ENCODE measurements at regions not wholly inside any gene's neighbourhood (a gene's known extent, or its start where the extent isn't known, plus 50 kb on each side); places are given as distances from the start of the nearest gene placed in this dataset.
"Not testable (repeated sequence)": the region's sequence is repeated elsewhere in the genome, so short reads cannot be mapped to it uniquely, and the experiment has no call there.

DNA sequence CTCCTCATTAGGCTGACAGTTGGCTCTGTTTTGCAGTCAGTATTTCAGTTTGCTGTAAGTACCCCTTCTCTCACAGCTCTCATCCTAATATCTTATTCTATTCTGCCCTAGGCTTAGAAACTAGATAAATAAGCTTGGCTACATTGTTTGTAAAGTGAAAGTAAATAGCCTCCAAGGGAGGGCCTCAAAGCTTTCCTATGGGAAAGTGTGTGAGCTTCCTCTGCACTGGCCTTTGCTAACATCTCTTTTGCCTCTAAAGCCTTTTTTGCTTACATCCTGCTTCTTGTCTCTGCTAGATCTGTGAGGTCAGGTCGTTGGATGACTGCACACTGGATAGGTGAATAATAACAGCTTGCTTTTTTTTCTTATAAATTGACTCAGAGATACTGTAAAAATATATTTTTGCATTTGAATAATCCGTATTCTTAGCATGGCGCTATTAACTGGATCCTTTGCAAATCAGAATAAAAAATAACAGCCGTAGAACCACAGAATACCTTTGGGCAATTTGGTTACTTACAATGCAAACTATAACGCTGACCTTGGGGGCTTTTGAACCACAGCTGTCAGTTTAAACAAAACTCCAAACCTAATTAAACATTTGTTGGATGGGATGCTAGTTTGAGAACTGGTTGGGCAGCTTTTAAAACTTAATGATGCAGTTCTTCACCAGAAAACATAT lies 55.1 kb downstream of the TTC6 start:
- DNase-seq: no peak

DNA sequence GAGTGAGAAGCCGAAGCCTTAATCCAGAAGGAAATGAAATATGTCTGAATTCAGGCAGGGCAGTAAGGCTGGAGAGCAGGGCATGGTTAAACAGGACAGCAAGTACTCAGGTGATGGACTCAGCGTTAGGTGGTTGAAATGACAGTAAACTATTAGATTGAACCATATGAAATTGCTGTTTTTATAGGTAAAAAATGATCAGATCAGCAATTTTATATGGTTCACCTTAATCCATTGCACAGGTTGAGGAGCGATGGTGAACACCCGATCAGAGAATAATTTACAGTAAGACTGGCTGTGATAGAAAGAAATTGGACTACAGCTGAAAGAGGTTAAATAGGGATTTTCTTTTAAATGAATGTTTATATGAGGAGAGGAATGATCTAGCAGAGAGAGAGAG lies 56.6 kb downstream of the TTC6 start:
- DNase-seq: no peak

DNA sequence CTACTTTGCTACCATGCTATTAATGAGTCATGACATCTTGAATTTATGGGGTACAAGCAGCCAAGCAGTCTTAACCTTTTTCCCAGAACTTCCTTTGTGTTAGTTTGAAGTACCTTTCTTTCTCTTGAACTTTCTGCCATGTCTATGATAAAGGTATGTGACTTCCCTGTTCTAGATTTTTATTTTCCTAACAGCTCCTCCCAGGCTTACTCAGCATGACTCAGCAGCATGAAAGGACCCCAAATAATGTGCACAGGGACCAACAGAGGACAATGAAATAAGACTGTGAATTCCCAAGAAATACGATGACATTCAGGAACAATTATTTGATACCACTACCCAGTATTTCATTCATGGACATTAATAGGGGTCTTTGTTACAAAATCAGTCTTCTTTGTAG lies 60.0 kb downstream of the TTC6 start:
- no peak for DNase-seq

DNA sequence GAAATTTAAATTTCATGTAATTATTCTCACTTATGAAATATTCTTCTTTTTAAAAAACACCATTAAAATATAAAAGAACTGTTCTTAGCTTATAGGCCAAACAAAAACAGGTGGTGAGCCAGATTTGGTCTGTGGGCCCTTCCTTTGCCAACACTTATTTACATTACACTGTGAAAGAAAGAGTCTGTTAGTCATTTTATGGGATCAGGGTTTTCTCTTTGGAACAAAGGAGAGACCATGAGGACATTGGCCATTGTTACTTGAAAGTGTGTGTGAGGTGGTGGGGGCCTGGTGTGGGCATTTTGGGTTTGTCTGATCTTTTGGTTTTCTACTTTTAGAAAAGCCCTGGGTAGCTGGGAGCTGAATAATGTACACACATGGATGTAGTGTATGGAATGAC lies 62.7 kb downstream of the TTC6 start:
- peak; percentile 31 for DNase-seq

DNA sequence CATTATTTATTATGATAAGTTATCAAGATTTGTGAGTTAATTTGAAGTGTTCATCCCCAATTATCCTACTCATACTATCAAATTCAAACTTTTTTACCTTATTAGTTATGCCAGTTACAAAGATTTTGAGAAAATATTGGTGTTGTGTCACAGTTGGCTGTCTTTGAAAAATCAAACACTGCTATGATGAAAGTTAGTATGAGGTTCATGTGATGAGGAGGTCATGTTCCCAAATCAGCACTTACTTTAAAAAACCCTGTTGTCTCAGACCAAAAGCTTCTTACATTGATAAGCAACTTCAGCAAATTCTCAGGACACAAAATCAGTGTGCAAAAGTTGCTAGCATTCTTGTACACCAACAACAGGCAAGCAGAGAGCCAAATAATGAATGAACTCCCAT lies 68.1 kb downstream of the TTC6 start:
- no peak for DNase-seq

DNA sequence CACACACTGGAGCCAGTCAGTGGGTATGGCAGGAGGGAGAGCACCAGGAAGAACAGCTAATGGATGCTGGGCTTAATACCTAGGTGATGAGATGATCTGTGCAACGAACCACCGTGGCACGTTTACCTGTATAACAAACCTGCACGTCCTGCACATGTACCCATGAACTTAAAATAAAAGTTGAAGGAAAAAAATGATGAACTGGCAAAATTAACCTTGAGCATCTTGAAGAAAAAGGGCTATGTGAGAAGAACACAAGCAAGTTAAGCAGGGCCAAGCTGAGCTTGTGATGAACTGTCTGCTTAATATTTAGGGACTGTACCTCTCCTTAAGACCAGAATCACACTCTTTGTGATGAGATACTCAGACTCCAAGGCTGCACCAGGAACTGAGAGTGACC lies 70.0 kb downstream of the TTC6 start:
- no peak for DNase-seq

DNA sequence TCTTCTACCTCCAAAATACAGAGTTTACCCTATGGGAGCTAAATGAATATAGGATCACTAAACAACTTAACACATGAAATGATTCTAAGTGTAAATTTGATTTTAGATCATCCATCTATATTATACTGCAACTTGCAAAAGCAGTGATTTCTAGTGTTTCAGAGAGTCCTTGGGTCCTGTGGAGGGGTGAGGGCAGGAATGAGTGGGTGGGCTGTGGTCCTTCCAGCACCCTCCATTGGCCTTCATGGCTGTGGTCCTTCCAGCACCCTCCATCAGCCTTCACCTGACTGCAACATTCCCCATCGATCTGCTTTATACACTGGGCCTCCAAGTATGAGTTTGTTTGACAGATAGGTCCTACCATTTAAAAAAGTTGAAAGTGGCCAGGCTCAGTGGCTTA lies 70.5 kb downstream of the TTC6 start:
- no peak for DNase-seq

DNA sequence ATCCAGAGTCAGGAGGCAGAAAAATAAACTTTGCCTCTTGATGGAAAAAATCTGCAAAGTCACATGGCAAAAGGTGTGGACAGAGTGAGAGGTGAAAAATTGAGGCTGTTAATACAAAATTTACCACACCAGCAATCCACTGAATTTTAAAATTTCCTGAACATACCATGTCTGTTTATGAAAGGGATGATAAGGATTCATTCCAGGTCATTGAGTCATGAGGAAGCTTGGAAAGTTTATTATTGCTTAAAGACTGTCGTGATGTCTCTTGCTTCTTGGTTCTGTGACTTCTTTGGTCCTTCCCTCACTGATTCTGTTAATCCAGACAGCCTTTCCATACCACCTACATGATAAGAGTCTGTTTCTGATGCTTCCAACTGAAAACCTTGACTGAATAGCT lies 73.2 kb downstream of the TTC6 start:
- DNase-seq: no peak

DNA sequence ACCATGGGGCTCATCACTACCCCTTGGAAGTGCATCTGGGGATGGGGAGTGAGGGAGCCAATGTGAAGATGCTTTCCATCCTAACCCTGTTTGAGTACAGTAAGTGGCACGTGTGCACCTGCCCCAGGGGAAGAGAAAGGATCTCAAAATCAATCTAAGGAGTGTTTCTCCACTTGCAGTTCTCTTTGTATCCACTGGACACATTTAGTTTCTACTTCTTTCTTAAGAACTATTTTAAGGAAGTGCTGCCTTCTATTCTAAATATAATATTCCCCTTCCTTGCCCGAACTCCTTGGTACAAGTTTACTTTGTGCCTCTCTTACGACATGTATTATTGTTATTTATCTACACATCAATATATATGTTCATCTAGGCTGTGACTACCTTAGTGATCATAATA lies 73.8 kb downstream of the TTC6 start:
- no peak for DNase-seq

DNA sequence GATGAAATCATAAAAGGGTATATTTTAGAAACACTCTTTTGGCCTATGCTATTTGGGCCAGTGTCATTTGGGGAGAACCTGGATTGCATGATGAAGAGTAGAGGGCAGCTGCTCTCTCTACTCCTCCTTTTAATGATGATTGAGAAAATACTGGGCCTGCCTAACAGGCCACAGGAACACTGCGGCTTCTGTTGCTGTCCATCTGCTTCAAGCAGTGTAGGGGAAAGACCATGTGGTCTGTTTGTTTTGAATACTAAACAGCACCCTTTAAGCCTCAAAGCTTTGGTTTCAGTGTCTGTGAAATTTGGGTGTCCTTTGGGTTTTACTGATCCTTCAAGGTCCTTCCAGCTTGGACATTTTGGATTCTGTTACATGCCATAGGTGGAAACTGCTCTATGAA lies 78.0 kb downstream of the TTC6 start:
- DNase-seq: peak; percentile 52

DNA sequence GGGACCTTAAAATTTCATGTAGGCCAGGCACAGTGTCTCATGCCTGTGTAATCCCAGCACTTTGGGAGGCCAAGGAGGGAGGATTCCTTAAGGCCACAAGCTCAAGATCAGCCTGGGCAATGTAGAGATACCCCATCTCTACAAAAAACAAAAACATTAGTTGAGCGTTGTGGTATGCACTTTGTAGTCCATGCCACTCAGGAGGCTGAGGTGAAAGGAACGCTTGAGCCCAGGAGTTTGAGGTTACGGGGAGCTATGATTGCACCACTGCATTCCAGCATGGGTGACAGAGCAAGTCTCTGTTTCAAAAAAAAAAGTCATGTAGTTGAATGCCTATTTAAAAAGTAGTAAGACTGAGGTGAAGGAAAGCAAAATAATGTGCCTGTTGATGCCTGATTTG lies 83.5 kb downstream of the TTC6 start:
- DNase-seq: no peak

DNA sequence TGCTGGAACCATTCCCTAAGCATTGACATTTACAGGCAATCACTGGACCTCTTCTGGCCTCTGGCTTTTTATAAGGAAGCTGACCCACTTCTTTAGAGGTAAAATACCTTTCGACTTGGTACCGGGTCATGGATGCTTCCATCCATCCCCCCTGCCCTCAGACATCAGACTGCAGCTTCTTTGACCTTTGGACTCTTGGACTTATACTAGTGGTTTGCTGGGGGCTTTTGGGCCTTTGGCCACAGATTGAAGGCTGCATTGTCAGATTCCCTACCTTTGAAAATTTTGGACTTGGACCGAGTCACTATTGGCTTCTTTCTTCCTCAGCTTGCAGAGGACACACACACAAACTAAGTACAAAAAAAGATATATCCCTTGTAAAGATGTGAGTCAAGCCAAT lies 86.1 kb downstream of the TTC6 start:
- DNase-seq: no peak

DNA sequence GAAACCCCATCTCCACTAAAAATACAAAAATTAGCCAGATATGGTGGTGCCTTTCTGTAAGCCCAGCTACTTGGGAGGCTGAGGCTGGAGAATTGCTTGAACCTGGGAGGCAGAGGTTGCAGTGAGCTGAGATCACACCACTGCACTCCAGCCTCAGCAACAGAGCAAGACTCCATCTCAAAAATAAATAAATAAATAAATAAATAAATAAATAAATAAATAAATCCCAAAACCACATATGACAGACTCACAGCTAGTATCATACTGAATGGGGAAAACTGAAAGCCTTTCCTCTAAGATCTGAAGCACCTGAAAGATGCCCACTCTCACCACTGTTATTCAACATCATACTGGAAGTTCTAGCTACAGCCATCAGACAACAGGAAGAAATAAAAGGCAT lies 97.3 kb downstream of the TTC6 start:
- DNase-seq: not testable (repeated sequence)

DNA sequence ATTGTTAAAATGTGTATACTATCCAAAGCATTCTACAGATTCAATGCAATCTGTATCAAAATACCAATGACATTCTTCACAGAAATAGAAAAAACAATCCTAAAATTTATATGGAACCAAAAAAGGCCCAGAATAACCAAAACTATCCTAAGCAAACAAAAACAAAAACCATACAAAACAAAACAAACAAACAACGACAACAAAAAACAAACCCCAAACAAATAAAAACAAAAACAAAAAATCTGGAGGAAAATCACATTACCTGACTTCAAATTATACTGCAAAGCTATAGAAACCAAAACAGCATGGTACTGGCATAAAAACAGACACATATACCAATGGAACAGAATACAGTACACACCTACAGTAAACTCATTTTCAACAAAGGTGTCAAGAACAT lies 98.0 kb downstream of the TTC6 start:
- not testable (repeated sequence) for DNase-seq

DNA sequence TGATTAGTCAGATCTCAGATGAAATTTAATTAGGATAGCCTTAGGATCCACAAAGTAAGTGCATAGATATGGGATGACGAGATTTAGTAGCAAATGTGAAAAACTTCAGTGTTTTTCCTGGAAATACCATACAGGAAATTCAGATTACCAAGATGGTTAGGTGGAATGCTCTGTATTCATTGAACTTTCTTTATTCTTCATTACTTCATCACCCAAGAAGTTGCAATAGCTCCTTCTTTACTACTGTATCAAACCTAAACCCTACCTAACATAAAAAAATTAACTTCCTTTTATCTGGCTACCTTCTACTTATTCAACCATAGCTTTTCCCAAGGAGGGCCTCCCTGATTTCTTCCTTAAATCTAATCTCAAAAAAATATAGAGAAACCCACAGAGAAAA lies 100.4 kb downstream of the TTC6 start:
- DNase-seq: no peak

DNA sequence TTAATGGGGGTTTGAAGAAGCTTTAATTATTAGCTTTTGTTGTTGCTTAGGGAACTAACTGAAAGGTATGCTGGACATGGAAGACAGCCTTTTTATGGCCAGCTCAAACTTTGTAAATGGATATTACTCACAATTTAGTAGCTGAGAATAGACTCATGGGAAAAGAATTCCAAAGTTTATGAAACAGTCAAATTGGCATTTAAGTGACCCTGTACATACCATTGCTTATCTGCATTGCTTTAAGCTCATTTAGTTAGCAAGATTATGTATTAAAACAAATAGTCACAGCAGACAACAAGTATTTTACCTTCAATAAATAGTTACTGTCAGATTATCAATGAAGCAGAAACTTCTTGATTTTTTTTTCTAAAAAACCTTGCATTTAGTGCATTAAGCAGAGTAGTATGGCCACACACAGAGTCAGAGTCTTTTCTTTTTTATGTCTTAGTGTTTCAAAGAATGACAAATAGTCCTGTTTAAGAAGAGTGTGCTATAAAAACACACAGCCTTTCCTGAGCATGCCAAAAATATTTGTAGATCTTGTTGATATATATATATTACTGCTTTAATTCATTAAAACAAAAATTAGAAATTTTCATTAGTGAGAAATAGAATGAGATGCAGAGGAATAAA lies 102.2 kb downstream of the TTC6 start:
- DNase-seq: no peak

DNA sequence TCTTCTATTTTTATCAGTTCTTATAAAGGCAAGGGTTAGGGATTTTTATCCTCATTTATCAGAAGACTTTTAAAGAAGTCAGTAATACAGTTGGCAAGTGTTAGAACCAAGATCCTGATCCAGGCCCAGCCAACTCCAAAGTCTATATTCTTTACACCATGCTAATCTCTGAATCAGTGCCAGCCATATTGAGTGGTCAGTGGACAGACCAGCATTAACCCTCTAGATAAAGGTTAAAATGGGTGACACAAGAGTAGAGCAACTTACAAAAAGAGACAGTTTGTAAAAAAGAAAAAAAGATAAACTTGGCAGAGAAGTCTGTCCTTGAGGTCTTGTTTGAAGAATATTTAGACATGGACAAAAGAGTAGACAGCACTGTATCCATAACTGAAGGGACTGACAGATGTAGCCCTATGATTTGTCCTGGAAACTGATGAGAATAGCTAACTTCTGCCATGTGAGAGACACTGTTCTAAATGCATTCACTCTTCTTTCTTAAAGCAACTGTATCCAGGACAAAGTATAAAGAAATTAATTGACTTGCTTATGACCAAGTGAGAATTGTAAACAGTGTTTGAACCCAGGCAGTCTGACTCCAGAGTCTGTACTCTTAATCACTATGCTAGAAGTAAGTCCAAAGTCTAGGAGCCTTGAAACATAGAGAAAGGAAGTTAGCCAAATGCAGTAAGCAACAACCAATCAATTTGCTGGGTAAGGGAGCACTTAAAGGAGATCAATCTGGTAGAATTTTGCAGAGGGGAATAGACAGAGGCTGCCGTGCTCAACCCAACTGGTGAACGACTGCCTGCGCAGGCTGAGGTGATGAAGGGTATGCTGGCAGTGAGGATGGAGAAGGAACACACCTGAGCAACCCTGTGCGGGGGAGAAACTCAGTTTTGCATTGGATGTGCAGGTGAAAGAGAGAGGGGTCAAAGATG lies 103.7 kb downstream of the TTC6 start:
- DNase-seq: no peak

DNA sequence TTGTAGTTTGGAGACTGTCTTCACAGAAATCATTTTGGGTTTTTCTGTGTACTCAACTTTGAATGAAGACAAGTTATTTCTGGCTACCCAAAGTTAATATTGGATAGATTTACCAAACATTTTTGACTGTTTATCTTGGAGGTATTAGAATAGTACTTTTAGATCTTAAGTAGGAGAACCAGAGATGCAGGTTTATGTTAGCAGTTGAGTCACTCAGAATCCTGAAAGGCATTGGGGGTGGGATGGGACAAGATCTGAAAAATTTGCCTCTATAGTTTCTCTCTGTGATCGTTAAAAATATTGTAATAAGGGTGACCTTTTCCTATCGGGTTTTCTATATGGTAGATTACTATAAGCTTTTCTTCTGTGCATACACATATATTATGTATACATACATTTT lies 112.3 kb downstream of the TTC6 start:
- DNase-seq: no peak

DNA sequence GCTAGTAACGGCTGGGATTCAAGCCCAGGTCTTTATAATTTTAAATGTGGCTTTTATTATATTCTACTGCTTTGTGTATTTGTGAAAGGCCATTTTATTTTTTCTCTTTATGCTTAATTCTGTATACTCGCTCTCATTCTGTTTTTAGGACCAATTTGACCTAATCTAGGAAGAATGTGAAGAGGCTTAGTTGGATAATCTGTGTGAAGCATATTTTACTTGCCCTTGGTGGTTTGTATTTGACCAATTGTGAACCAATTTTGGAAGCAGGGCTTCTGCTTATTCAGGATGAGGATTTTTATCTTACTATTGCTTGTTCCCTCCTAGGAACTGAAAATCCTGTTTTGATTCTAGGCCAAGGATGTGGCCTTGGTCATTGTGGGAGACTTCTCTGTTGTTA lies 113.1 kb downstream of the TTC6 start:
- no peak for DNase-seq

DNA sequence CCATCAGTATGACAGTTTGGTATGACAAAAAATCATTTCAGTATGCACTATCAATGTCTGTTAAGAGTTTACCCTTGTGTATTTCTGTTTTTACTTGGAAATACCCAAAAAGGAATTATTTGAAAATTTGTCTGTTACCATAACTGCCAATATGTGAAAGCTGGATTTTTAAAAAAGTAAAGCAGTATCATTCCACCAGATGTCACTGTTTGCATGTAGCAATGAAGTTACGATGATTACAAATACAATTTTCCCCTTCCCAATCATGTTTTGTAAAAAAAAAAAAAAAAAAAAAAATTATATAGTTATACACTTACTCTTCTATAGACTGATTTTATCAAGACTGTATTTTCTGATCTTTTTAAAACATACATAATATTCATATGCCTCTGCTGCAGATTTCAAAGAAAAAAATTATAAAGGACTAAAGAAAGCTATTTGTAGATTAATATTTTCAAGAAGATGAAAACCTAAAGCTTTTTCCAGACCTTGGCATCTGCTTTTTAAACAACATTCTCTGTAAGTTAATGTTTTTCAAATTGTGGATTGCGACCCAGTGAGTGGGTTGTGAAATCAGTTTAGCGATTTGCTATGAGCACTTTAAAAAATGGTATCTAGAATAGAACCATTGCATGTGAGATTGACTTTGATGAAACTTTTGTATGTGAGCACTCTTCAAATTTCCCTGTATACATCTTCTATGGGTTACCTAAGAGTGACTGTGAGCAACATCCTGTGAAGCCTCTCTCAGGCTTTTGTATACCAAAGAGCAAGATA lies 114.2 kb downstream of the TTC6 start:
- DNase-seq: peak; percentile 7

DNA sequence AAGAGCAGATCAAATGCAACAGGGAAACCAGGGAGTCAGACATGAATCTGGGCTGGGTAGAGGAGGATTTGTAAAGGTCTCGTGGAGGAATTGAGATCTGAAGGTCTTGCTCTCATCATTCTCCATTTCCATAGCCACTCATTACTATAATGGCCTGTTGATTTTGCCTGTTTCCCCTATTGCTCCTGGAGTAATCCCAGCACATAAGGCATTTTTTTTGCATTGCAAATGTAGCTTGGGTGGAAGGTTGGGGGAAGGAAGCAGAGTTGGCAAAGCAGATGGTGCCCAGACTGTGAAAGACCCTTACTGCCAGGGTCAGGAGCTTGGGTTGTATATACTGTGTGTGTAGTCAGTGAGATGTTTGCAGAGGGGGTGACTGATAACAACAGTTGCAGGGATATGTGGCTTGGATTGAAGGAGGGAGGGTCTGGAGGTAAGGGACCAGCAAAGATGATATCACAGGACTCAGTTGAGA lies 116.0 kb downstream of the TTC6 start:
- no peak for DNase-seq

DNA sequence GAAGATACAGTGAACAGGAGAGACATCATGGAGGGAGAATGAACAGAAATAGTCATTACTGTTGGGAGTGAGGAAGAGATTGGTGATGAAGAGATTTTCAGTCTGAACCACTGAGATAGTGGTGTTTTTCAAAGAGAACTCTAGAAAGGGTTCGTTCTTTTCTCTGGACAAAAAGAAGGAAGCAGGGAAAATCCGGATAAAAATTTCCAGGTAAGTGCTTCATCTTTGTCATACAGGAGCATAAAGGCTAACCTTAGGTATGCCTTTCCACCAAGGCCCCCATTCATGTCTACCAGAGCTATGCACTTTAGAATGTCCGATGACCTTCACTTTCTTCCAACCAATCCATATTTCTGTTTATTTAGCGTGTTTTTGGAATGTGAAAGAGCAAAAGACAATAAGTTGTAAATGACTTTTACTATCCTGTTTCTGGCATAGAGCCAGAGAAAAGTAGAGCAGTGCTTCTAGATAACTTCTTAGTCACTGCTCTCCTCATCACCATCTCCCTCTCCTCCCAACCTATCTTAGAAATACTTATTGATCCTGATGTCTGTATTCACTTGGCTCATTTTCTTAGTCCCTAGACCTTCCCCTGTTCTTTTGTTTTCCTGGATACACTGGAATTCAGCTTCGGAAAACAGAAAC lies 116.5 kb downstream of the TTC6 start:
- DNase-seq: no peak

DNA sequence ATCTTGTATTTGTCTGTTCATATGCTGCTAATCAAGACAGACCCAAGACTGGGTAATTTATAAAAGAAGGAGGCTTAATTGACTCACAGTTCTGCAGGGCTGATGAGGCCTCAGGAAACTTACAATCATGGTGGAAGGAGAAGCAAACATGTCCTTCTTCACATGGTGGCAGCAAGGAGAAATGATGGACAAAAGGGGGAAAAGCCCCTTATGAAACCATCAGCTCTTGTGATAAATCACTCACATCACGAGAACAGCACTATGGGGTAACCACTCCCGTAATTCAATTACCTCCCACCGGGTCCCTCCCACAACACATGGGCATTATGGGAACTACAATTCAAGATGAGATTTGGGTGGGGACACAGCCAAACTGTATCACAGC lies 117.0 kb downstream of the TTC6 start:
- not testable (repeated sequence) for DNase-seq

All from NCI-H2171 treated with DMSO at 0.1 percent for 48 hours (cell line).